K562 (cell line): ENCODE measurements at regions not wholly inside any gene's neighbourhood (a gene's known extent, or its start where the extent isn't known, plus 50 kb on each side); places are given as distances from the start of the nearest gene placed in this dataset.

Source experiments
- ATAC-seq: fragments of 200-7000 bp; cut with Tn5 transposase; 3 replicates; pipeline ENCODE4 v1.9.1; 2020; ENCODE audit warnings: moderate library complexity
- BruUV-seq: library from RNA; stranded (reverse); fragments of 400-500 nt; replicated peaks from 2 replicates; lab custom pipeline; 2021; lab: Mats Ljungman, UMichigan
- CTCF ChIA-PET: fragments of 300-600 bp; formaldehyde crosslinking; extraction: SDS; loops from one replicate; lab custom pipeline; 2021; ENCODE audit warnings: low intra/inter-chr PET ratio; lab: Yijun Ruan, JAX
- POLR2A ChIA-PET: fragments of 300-600, 350-650 bp; sonication (Branson Sonifier 250); formaldehyde crosslinking; extraction: SDS; loops from one replicate; lab custom pipeline; 2021; ENCODE audit warnings: antibody characterized with exemption, inconsistent platforms; lab: Yijun Ruan, JAX
- DNase-seq, 4 experiments: peaks; one replicate each; pipeline versions ENCODE4 v3.0.0 to v3.0.0-alpha.2; 2011 to 2018; ENCODE audit warnings: low spot score in 3 of 4, mixed read lengths in 3 of 4; ENCODE audit errors: extremely low read depth in 1 of 4
- FAIRE-seq: peaks from 2 replicates; lab custom pipeline; 2011; peaks lifted over from hg19 to GRCh38; lab: Jason Lieb, UNC
- H2AFZ ChIP-seq: 2 replicates; pipeline ENCODE4 v1.6.0; 2011; ENCODE audit warnings: low read depth, low read length, control low read depth, inconsistent platforms
- H3K27ac ChIP-seq: fragments of 200-600 bp; 3 replicates; pipeline ENCODE4 v1.8.0; 2011; ENCODE audit warnings: low read depth, mild to moderate bottlenecking, control low read depth, inconsistent platforms, low read length, moderate library complexity, mixed read lengths; ENCODE audit errors: extremely low read depth
- H3K27me3 ChIP-seq, 2 experiments: fragments of 300-600 bp in 1 of 2; 2 replicates in 1 of 2; 3 replicates in 1 of 2; pipeline versions ENCODE4 v1.6.0 to v1.8.0; 2011; ENCODE audit warnings: inconsistent platforms in 2 of 2, low read length in 2 of 2, mild to moderate bottlenecking in 1 of 2, mixed read lengths in 1 of 2, moderate library complexity in 1 of 2; ENCODE audit not compliant: control insufficient read depth in 2 of 2, insufficient read depth in 2 of 2
- H3K36me3 ChIP-seq: fragments of 300-600 bp; 3 replicates; pipeline ENCODE4 v1.8.0; 2011; ENCODE audit warnings: mild to moderate bottlenecking, low read length, inconsistent platforms; ENCODE audit not compliant: control insufficient read depth, insufficient read depth
- H3K4me1 ChIP-seq, 2 experiments: fragments of 200-600 bp in 1 of 2; replicated peaks in 1 of 2; 2 replicates in 1 of 2; 3 replicates in 1 of 2; pipeline versions ENCODE4 v1.5.1 to v1.8.0; 2011; ENCODE audit warnings: inconsistent platforms in 2 of 2, low read length in 2 of 2, mild to moderate bottlenecking in 1 of 2, mixed read lengths in 1 of 2, moderate library complexity in 1 of 2; ENCODE audit not compliant: control insufficient read depth in 2 of 2, insufficient read depth in 2 of 2
- H3K4me2 ChIP-seq: 2 replicates; pipeline ENCODE4 v1.6.1; 2011; ENCODE audit warnings: low read length, control low read depth, inconsistent platforms, mixed read lengths; ENCODE audit not compliant: insufficient read depth
- H3K4me3 ChIP-seq: fragments of 200-600 bp; sonication (generic), shearing (Covaris generic); 2 replicates; pipeline ENCODE4 v1.5.1; 2016; ENCODE audit warnings: control low read depth, inconsistent platforms
- H3K79me2 ChIP-seq: fragments of 200-600 bp; 3 replicates; pipeline ENCODE4 v1.8.0; 2011; ENCODE audit warnings: low read length, inconsistent platforms; ENCODE audit not compliant: control insufficient read depth, insufficient read depth
- H3K9ac ChIP-seq, 2 experiments: 2 replicates each; pipeline versions ENCODE4 v1.6.0 to v1.6.1; 2011; ENCODE audit warnings: low read depth in 2 of 2, low read length in 2 of 2, control low read depth in 1 of 2, inconsistent platforms in 1 of 2, mild to moderate bottlenecking in 1 of 2, mixed read lengths in 1 of 2; ENCODE audit not compliant: insufficient read depth in 1 of 2
- H3K9me1 ChIP-seq: one replicate; pipeline ENCODE4 v1.6.0; 2011; ENCODE audit warnings: inconsistent platforms, mild to moderate bottlenecking, low read length, moderate library complexity; ENCODE audit not compliant: control insufficient read depth, insufficient read depth
- H3K9me3 ChIP-seq: replicated peaks from 2 replicates; pipeline ENCODE4 v1.5.1; 2011; ENCODE audit warnings: low read depth, low read length, inconsistent platforms; ENCODE audit not compliant: control insufficient read depth, insufficient read depth
- H4K20me1 ChIP-seq: replicated peaks from 2 replicates; pipeline ENCODE4 v1.6.1; 2011; ENCODE audit warnings: low read length, inconsistent platforms, mixed read lengths; ENCODE audit not compliant: control insufficient read depth, insufficient read depth
- JUN ChIP-seq, 2 experiments: sonication (generic) in 1 of 2; formaldehyde crosslinking in 1 of 2; IDR thresholded peaks; 2 replicates each; pipeline versions ENCODE4 v1.6.1 to v1.8.0; 2012 to 2022; ENCODE audit warnings: borderline replicate concordance in 2 of 2, mild to moderate bottlenecking in 2 of 2, improper control_type of control experiment in 1 of 2, low read depth in 1 of 2, low read length in 1 of 2, missing genetic modification reagents in 1 of 2
- RBM17 ChIP-seq: fragments of 200-400 bp; formaldehyde crosslinking; IDR thresholded peaks from 2 replicates; pipeline ENCODE4 v1.6.1; 2017; ENCODE audit warnings: low read depth, mild to moderate bottlenecking, low read length, borderline replicate concordance
- SNRNP70 ChIP-seq: fragments of 200-400 bp; formaldehyde crosslinking; optimal IDR thresholded peaks from 2 replicates; pipeline ENCODE3; 2017; ENCODE audit warnings: low read depth, low read length
- TAF9B ChIP-seq: fragments of 450-650 bp; IDR thresholded peaks from 2 replicates; pipeline ENCODE4 v1.6.1; 2018; ENCODE audit warnings: mild to moderate bottlenecking; ENCODE audit not compliant: partially characterized antibody
- YY1 ChIP-seq, 3 experiments: IDR thresholded peaks; 2 replicates each; pipeline ENCODE4 v1.6.1; 2011; ENCODE audit warnings: low read length in 2 of 3, mild to moderate bottlenecking in 2 of 3, moderate library complexity in 2 of 3, borderline replicate concordance in 1 of 3, control low read depth in 1 of 3, low read depth in 1 of 3; ENCODE audit not compliant: insufficient read depth in 3 of 3, insufficient replicate concordance in 2 of 3, control insufficient read depth in 1 of 3, insufficient read length in 1 of 3; ENCODE audit errors: extremely low read depth in 1 of 3
- WGBS: fragments of 100-300 bp; shearing (Covaris generic); methylation state at CpG from one replicate; pipeline ENCODE4 v1.1.6; 2016; ENCODE audit warnings: low coverage, mixed read lengths; ENCODE audit not compliant: insufficient coverage; ENCODE audit errors: missing lambda C conversion rate; 5-methylcytosine and 5-hydroxymethylcytosine counted together
- in situ Hi-C: fragments of 300-500 bp; cut with MboI; formaldehyde crosslinking; loops from 4 replicates; pipeline ENCODE4 v1.15.0; 2018; ENCODE audit warnings: inconsistent platforms, mixed read lengths
- intact Hi-C: fragments of 100-400 bp; cut with micrococcal nuclease; formaldehyde crosslinking; loops from 2 replicates; pipeline ENCODE4 v1.14.2; 2022
- TF ChIP-seq, protein P1 (sequence below): IDR thresholded peaks from 2 replicates; pipeline ENCODE4 v1.6.1; 2016; ENCODE audit warnings: missing genetic modification characterization, missing compliant biosample characterization
- TF ChIP-seq, protein P2 (sequence below): fragments of 450-650 bp; formaldehyde crosslinking; IDR thresholded peaks from 2 replicates; pipeline ENCODE4 v1.4.0; 2022; ENCODE audit warnings: missing genetic modification characterization
- TF ChIP-seq, protein P3 (sequence below): fragments of 450-650 bp; IDR thresholded peaks from 2 replicates; pipeline ENCODE4 v1.6.1; 2016; ENCODE audit warnings: missing biosample characterization, missing genetic modification characterization

DNA sequence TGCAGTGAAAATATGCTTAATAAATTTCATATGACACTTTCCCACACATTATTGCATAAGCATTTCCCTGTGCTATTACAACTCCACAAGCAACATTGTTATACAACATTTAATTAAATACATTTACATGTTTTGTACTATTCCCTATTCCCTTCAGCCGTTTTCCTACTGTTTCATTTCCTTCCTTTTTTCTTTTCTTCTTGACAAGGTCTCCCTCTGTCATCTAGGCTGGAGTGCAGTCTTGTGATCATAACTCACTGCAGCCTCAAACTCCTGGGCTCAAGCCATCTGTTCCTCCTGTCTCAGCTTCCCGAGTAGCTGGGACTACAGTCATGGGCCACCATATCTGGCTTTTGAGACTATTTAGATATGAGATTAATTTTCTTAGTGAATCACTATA, 254.7 kb downstream of the NFKBIZ start:
- no peaks in the 10 kb centered on the region for H3K9me3 ChIP-seq
- H3K27me3 ChIP-seq, result no peaks in the 10 kb centered on the region
- H3K4me2 ChIP-seq, result no peak overlapping the region
- in situ Hi-C loops, result no loop called here
- POLR2A ChIA-PET, result no interaction called here
- TF ChIP-seq YY1 (IDR thresholded peaks at IDR 0.05; ENCODE audit: borderline replicate concordance in 1 of 3, control insufficient read depth in 1 of 3, extremely low read depth in 1 of 3, insufficient read depth in 3 of 3, insufficient read length in 1 of 3, insufficient replicate concordance in 2 of 3, low read depth in 1 of 3, low read length in 2 of 3) (no peak), JUN (IDR thresholded peaks at IDR 0.05; ENCODE audit: borderline replicate concordance, low read depth, low read length) (no peak), JUN (CRISPR knock-in tag; IDR thresholded peaks at IDR 0.05; ENCODE audit: borderline replicate concordance) (no peak), RBM17 (no peak), SNRNP70 (no peak), TAF9B (no peak)
- TF ChIP-seq, protein P1, sequence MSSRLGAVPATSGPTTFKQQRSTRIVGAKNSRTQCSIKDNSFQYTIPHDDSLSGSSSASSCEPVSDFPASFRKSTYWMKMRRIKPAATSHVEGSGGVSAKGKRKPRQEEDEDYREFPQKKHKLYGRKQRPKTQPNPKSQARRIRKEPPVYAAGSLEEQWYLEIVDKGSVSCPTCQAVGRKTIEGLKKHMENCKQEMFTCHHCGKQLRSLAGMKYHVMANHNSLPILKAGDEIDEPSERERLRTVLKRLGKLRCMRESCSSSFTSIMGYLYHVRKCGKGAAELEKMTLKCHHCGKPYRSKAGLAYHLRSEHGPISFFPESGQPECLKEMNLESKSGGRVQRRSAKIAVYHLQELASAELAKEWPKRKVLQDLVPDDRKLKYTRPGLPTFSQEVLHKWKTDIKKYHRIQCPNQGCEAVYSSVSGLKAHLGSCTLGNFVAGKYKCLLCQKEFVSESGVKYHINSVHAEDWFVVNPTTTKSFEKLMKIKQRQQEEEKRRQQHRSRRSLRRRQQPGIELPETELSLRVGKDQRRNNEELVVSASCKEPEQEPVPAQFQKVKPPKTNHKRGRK (tag), result no peak
- TF ChIP-seq, protein P2, sequence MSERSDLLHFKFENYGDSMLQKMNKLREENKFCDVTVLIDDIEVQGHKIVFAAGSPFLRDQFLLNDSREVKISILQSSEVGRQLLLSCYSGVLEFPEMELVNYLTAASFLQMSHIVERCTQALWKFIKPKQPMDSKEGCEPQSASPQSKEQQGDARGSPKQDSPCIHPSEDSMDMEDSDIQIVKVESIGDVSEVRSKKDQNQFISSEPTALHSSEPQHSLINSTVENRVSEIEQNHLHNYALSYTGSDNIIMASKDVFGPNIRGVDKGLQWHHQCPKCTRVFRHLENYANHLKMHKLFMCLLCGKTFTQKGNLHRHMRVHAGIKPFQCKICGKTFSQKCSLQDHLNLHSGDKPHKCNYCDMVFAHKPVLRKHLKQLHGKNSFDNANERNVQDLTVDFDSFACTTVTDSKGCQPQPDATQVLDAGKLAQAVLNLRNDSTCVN (CRISPR knock-in tag), result no peak
- TF ChIP-seq, protein P3, sequence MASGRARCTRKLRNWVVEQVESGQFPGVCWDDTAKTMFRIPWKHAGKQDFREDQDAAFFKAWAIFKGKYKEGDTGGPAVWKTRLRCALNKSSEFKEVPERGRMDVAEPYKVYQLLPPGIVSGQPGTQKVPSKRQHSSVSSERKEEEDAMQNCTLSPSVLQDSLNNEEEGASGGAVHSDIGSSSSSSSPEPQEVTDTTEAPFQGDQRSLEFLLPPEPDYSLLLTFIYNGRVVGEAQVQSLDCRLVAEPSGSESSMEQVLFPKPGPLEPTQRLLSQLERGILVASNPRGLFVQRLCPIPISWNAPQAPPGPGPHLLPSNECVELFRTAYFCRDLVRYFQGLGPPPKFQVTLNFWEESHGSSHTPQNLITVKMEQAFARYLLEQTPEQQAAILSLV, result no peak
- H3K27ac ChIP-seq, result no peak overlapping the region
- ATAC-seq, result no peak
- H3K4me1 ChIP-seq, result no peaks in the 10 kb centered on the region
- no peak overlapping the region for H2AFZ ChIP-seq
- H3K36me3 ChIP-seq, result no peaks in the 10 kb centered on the region
- no peak overlapping the region for H3K4me3 ChIP-seq
- BruUV-seq, result no TSS peak
- intact Hi-C loops, result no loop called here
- DNase-seq, result no peak
- no peaks in the 10 kb centered on the region for H3K79me2 ChIP-seq
- CTCF ChIA-PET, result no interaction called here
- no peaks in the 10 kb centered on the region for H4K20me1 ChIP-seq
- H3K9me1 ChIP-seq, result no peaks in the 10 kb centered on the region
- H3K9ac ChIP-seq, result no peak overlapping the region
- no peak for FAIRE-seq
- WGBS, result 0% methylated on average over 2 of the region's 2 CpGs
